ENCODE measurements at regions not wholly inside any gene's neighbourhood (a gene's known extent, or its start where the extent isn't known, plus 50 kb on each side); places are given as distances from the start of the nearest gene placed in this dataset.

DNA sequence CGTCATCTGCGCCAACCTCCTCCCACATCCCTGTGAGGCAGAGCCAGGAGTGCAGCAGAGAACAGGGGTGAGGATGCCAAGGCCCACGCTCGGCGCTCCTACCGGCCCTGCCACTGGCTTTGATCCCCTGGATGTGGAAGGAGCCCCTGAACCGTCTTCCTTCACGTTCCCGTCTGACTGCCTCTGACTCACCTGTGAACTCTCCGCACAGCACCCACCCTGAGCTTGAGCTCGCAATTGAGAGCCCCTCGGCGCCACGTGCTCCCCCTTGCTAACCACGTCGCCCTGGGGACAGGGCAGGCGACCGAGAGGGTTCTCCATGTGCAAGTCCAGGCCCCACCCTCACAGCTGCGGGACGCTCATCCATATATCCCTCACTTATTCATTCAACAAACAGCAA, 645.3 kb downstream of the BRD1 start:
- Histone ChIP-seq H3K27me3 (ENCODE audit: control insufficient read depth in 1 of 2, insufficient read depth in 2 of 2, low read length in 2 of 2) (peaks cover 3 to 22% of the 10 kb centered on the region in 2 experiments; a peak in 3 of 5 replicates), H3K9me3 (ENCODE audit: low read length) (no peaks in the 10 kb centered on the region), H3K27ac (ENCODE audit: extremely low read length, insufficient read depth, low read length) (no peak overlapping the region), H3K79me2 (ENCODE audit: insufficient read depth, low read length) (no peaks in the 10 kb centered on the region), H2AFZ (ENCODE audit: low read length) (no peak overlapping the region), H3K4me3 (replicated peaks in 1 of 3; ENCODE audit: insufficient read depth in 1 of 3, low read depth in 2 of 3, low read length in 3 of 3) (no peak overlapping the region), H3K4me2 (ENCODE audit: low read depth, low read length) (no peak overlapping the region), H3K9ac (ENCODE audit: insufficient read depth, low read depth, low read length) (no peak overlapping the region), H3K4me1 (ENCODE audit: insufficient read depth, low read length) (peaks cover 21% of the 10 kb centered on the region), H4K20me1 (ENCODE audit: insufficient read depth, low read length) (no peaks in the 10 kb centered on the region), H3K36me3 (replicated peaks in 1 of 2; ENCODE audit: control insufficient read depth in 1 of 2, insufficient read depth in 2 of 2, low read length in 2 of 2) (no peaks in the 10 kb centered on the region)
- 70% methylated on average over 12 of the region's 20 CpGs for WGBS (ENCODE audit: low lambda C conversion rate)
- no peak for DNase-seq (ENCODE audit: low spot score)
- intact Hi-C loops (cut with micrococcal nuclease; ENCODE audit: unreplicated experiment) (no loop called here), in situ Hi-C loops (cut with HindIII; ENCODE audit: extremely low pct_ligation_motif_present, low pct_unique_long_range_greater_than_20kb) (no loop called here)
- POLR2A ChIA-PET, result no interaction called here
- CTCF ChIA-PET (ENCODE audit: low intra/inter-chr PET ratio, low total read pairs), result no interaction called here
- TF ChIP-seq ZNF10 (CRISPR knock-in tag; IDR thresholded peaks at IDR 0.05; ENCODE audit: borderline replicate concordance, low read depth), result no peak
- TF ChIP-seq, protein P1, sequence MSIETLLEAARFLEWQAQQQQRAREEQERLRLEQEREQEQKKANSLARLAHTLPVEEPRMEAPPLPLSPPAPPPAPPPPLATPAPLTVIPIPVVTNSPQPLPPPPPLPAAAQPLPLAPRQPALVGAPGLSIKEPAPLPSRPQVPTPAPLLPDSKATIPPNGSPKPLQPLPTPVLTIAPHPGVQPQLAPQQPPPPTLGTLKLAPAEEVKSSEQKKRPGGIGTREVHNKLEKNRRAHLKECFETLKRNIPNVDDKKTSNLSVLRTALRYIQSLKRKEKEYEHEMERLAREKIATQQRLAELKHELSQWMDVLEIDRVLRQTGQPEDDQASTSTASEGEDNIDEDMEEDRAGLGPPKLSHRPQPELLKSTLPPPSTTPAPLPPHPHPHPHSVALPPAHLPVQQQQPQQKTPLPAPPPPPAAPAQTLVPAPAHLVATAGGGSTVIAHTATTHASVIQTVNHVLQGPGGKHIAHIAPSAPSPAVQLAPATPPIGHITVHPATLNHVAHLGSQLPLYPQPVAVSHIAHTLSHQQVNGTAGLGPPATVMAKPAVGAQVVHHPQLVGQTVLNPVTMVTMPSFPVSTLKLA (IDR thresholded peaks at IDR 0.05), result 0 out of 2 replicates have a peak, but pooled peaks have one; percentile 23
- ATAC-seq, result no peak
- FAIRE-seq, result no peak
- BruUV-seq (replicated peaks), result no TSS peak

- Histone ChIP-seq H3K36me3 (replicated peaks in 1 of 2; ENCODE audit: control insufficient read depth in 1 of 2, insufficient read depth in 2 of 2, low read length in 2 of 2) (no peaks in the 10 kb centered on the region), H3K27ac (ENCODE audit: extremely low read length, insufficient read depth, low read length) (no peak overlapping the region), H3K27me3 (ENCODE audit: control insufficient read depth in 1 of 2, insufficient read depth in 2 of 2, low read length in 2 of 2) (peaks cover 3 to 23% of the 10 kb centered on the region in 2 experiments; a peak in 2 of 5 replicates), H3K9ac (ENCODE audit: insufficient read depth, low read depth, low read length) (no peak overlapping the region), H2AFZ (ENCODE audit: low read length) (no peak overlapping the region), H3K9me3 (ENCODE audit: low read length) (no peaks in the 10 kb centered on the region), H3K79me2 (ENCODE audit: insufficient read depth, low read length) (no peaks in the 10 kb centered on the region), H3K4me1 (ENCODE audit: insufficient read depth, low read length) (peaks cover 21% of the 10 kb centered on the region), H3K4me2 (ENCODE audit: low read depth, low read length) (no peak overlapping the region), H3K4me3 (replicated peaks in 1 of 3; ENCODE audit: insufficient read depth in 1 of 3, low read depth in 2 of 3, low read length in 3 of 3) (no peak overlapping the region), H4K20me1 (ENCODE audit: insufficient read depth, low read length) (no peaks in the 10 kb centered on the region)
- FAIRE-seq (no peak), DNase-seq (ENCODE audit: low spot score) (no peak), ATAC-seq (no peak)
- TF ChIP-seq HNRNPL (IDR thresholded peaks at IDR 0.05; ENCODE audit: low read depth, low read length) (no peak), HDAC1 (CRISPR knock-in tag; IDR thresholded peaks at IDR 0.05) (no peak)
- CTCF ChIA-PET (ENCODE audit: low intra/inter-chr PET ratio, low total read pairs), result no interaction called here
- POLR2A ChIA-PET, result no interaction called here
- intact Hi-C loops (cut with micrococcal nuclease; ENCODE audit: unreplicated experiment) (no loop called here), in situ Hi-C loops (cut with HindIII; ENCODE audit: extremely low pct_ligation_motif_present, low pct_unique_long_range_greater_than_20kb) (no loop called here)
- 45% methylated on average over 4 of the region's 15 CpGs for WGBS (ENCODE audit: low lambda C conversion rate)
- no TSS peak for BruUV-seq (replicated peaks)
These were observed 645.7 kb downstream of the BRD1 start for GRCh38 chr22:49181942-49182341.

All from HepG2 (cell line).